ENCODE measurements at regions not wholly inside any gene's neighbourhood (a gene's known extent, or its start where the extent isn't known, plus 50 kb on each side); places are given as distances from the start of the nearest gene placed in this dataset.

DNA sequence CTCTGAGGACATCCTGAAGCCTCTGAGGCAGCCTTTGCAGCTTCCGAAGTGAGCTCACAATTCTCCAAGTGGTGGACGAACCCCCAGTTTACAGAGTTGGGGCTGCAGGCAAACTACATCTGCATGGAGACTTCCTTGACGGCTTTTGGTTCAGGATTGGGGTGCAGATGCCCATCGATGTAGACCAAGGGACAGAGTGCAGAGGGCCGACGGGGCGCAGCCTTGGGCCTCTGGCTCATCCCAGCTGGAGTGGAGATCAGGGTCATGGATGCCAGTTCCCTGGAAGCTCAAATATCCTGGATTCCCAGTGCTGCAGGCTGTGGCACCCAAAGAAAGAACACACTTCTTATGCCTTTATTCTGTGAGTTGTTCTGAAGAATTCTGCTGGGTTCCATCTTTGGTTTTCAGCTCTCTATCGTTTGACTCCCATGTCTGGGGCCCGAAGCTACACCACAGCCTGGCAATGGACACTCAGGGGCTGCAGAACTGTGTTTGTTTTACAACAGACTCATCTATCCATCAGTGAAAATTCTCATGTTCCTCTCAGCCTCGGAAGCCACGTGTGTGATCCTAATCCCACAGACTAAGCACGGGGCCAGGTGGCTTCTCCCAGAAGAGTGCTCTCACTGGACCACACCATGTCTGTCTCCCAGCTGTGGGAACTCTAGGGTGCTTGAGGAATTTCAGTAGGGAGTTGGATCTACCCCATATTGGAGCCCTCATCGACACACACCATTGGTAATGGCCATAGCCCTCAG lies 414.1 kb upstream of the MYT1L start:
- Histone ChIP-seq H2AFZ (ENCODE audit: low read depth, low read length) (no peak overlapping the region), H3K9me3 (replicated peaks; ENCODE audit: control insufficient read depth, insufficient read depth, low read depth, low read length) (no peaks in the 10 kb centered on the region), H3K4me1 (replicated peaks in 1 of 2; ENCODE audit: control insufficient read depth in 2 of 2, insufficient read depth in 2 of 2, low read length in 2 of 2) (no peaks in the 10 kb centered on the region), H3K27ac (ENCODE audit: extremely low read depth, low read depth, low read length) (no peak overlapping the region), H4K20me1 (replicated peaks; ENCODE audit: control insufficient read depth, insufficient read depth, low read length) (no peaks in the 10 kb centered on the region; the same call in 1 of the 2 replicates), H3K9me1 (ENCODE audit: control insufficient read depth, insufficient read depth, low read length) (no peaks in the 10 kb centered on the region), H3K36me3 (ENCODE audit: control insufficient read depth, insufficient read depth, low read length) (no peaks in the 10 kb centered on the region), H3K27me3 (ENCODE audit: control insufficient read depth in 2 of 2, insufficient read depth in 2 of 2, low read length in 2 of 2) (peaks cover 0 to 23% of the 10 kb centered on the region in 2 experiments; a peak in 2 of 5 replicates), H3K79me2 (ENCODE audit: control insufficient read depth, insufficient read depth, low read length) (no peaks in the 10 kb centered on the region), H3K4me3 (no peak overlapping the region), H3K4me2 (ENCODE audit: insufficient read depth, low read length) (no peak overlapping the region), H3K9ac (ENCODE audit: insufficient read depth in 1 of 2, low read depth in 2 of 2, low read length in 2 of 2) (no peak overlapping the region)
- BruUV-seq (replicated peaks) = no TSS peak
- intact Hi-C loops (cut with micrococcal nuclease) = no loop called here
- ChIA-PET POLR2A (interaction anchor here (0.7 to 1.3 kb wide), 2 partner anchors 15 to 453 kb away, joined by 4 to 5 read pairs; no protein-coding TSS in a partner anchor), CTCF (ENCODE audit: low intra/inter-chr PET ratio) (no interaction called here)
- DNase-seq (ENCODE audit: extremely low read depth in 1 of 4, low spot score in 3 of 4) (no peak), FAIRE-seq (no peak), ATAC-seq (no peak)
- WGBS (ENCODE audit: insufficient coverage, low coverage, missing lambda C conversion rate) = 0% methylated on average over 13 of the region's 13 CpGs
- in situ Hi-C loops (cut with MboI) = no loop called here
- no peak for TF ChIP-seq NFIC (IDR thresholded peaks at IDR 0.05)
- TF ChIP-seq HSF4 (CRISPR knock-in tag; IDR thresholded peaks at IDR 0.05; ENCODE audit: borderline replicate concordance) = no peak
- TF ChIP-seq, protein P1, sequence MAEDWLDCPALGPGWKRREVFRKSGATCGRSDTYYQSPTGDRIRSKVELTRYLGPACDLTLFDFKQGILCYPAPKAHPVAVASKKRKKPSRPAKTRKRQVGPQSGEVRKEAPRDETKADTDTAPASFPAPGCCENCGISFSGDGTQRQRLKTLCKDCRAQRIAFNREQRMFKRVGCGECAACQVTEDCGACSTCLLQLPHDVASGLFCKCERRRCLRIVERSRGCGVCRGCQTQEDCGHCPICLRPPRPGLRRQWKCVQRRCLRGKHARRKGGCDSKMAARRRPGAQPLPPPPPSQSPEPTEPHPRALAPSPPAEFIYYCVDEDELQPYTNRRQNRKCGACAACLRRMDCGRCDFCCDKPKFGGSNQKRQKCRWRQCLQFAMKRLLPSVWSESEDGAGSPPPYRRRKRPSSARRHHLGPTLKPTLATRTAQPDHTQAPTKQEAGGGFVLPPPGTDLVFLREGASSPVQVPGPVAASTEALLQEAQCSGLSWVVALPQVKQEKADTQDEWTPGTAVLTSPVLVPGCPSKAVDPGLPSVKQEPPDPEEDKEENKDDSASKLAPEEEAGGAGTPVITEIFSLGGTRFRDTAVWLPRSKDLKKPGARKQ (CRISPR knock-in tag; IDR thresholded peaks at IDR 0.05) = no peak
- TF ChIP-seq ZBTB17 (CRISPR knock-in tag; IDR thresholded peaks at IDR 0.05) = no peak
- no peak for TF ChIP-seq CHD4 (IDR thresholded peaks at IDR 0.05; ENCODE audit: insufficient read depth, insufficient replicate concordance, low read depth, low read length, poor library complexity, severe bottlenecking)
- TF ChIP-seq, protein P2, sequence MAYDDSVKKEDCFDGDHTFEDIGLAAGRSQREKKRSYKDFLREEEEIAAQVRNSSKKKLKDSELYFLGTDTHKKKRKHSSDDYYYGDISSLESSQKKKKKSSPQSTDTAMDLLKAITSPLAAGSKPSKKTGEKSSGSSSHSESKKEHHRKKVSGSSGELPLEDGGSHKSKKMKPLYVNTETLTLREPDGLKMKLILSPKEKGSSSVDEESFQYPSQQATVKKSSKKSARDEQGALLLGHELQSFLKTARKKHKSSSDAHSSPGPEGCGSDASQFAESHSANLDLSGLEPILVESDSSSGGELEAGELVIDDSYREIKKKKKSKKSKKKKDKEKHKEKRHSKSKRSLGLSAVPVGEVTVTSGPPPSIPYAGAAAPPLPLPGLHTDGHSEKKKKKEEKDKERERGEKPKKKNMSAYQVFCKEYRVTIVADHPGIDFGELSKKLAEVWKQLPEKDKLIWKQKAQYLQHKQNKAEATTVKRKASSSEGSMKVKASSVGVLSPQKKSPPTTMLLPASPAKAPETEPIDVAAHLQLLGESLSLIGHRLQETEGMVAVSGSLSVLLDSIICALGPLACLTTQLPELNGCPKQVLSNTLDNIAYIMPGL (CRISPR knock-in tag; IDR thresholded peaks at IDR 0.05) = no peak
- no peak for TF ChIP-seq KDM2B (CRISPR knock-in tag; IDR thresholded peaks at IDR 0.05)
- no peak for TF ChIP-seq MAFF (IDR thresholded peaks at IDR 0.05; ENCODE audit: low read length)
- TF ChIP-seq ZNF589 (CRISPR knock-in tag; IDR thresholded peaks at IDR 0.05; ENCODE audit: low read depth) = no peak
- TF ChIP-seq EWSR1 (IDR thresholded peaks at IDR 0.05; ENCODE audit: borderline replicate concordance, low read depth, partially characterized antibody) = no peak
- no peak for TF ChIP-seq ELF1 (tag; IDR thresholded peaks at IDR 0.05)
- TF ChIP-seq ZNF436 (CRISPR knock-in tag; IDR thresholded peaks at IDR 0.05) = no peak
- TF ChIP-seq, protein P3, sequence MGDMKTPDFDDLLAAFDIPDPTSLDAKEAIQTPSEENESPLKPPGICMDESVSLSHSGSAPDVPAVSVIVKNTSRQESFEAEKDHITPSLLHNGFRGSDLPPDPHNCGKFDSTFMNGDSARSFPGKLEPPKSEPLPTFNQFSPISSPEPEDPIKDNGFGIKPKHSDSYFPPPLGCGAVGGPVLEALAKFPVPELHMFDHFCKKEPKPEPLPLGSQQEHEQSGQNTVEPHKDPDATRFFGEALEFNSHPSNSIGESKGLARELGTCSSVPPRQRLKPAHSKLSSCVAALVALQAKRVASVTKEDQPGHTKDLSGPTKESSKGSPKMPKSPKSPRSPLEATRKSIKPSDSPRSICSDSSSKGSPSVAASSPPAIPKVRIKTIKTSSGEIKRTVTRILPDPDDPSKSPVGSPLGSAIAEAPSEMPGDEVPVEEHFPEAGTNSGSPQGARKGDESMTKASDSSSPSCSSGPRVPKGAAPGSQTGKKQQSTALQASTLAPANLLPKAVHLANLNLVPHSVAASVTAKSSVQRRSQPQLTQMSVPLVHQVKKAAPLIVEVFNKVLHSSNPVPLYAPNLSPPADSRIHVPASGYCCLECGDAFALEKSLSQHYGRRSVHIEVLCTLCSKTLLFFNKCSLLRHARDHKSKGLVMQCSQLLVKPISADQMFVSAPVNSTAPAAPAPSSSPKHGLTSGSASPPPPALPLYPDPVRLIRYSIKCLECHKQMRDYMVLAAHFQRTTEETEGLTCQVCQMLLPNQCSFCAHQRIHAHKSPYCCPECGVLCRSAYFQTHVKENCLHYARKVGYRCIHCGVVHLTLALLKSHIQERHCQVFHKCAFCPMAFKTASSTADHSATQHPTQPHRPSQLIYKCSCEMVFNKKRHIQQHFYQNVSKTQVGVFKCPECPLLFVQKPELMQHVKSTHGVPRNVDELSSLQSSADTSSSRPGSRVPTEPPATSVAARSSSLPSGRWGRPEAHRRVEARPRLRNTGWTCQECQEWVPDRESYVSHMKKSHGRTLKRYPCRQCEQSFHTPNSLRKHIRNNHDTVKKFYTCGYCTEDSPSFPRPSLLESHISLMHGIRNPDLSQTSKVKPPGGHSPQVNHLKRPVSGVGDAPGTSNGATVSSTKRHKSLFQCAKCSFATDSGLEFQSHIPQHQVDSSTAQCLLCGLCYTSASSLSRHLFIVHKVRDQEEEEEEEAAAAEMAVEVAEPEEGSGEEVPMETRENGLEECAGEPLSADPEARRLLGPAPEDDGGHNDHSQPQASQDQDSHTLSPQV (IDR thresholded peaks at IDR 0.05) = no peak
- no peak for TF ChIP-seq CEBPG (CRISPR knock-in tag; IDR thresholded peaks at IDR 0.05)
- no peak for TF ChIP-seq CEBPG (tag; conservative IDR thresholded peaks at IDR 0.05 in 1 of 2, IDR thresholded peaks at IDR 0.05 in 1 of 2)

Data from K562 (cell line).